SK-N-SH (cell line): ENCODE measurements at regions not wholly inside any gene's neighbourhood (a gene's known extent, or its start where the extent isn't known, plus 50 kb on each side); places are given as distances from the start of the nearest gene placed in this dataset.

Experiments used
- CTCF ChIA-PET: fragments of 300-600, 350-600 bp; formaldehyde crosslinking; extraction: SDS; loops from one replicate; lab custom pipeline; 2021; lab: Yijun Ruan, JAX
- POLR2A ChIA-PET: fragments of 350-600 bp; sonication (Branson Sonifier 250); formaldehyde crosslinking; extraction: SDS; loops from one replicate; lab custom pipeline; 2020; ENCODE audit warnings: antibody characterized with exemption, inconsistent platforms; lab: Yijun Ruan, JAX
- DNase-seq: peaks from one replicate; pipeline ENCODE4 v3.0.0; 2012
- H2AFZ ChIP-seq: fragments of 200-600 bp; sonication (generic); 2 replicates; pipeline ENCODE4 v1.8.1; 2016; ENCODE audit warnings: antibody characterized with exemption, mild to moderate bottlenecking, low read depth
- H3F3A ChIP-seq: fragments of 200-600 bp; sonication (generic); replicated peaks from 2 replicates; pipeline ENCODE3; 2016; ENCODE audit warnings: antibody characterized with exemption, mild to moderate bottlenecking; ENCODE audit not compliant: insufficient read depth
- H3K27ac ChIP-seq, 2 experiments: fragments of 200-500 bp in 1 of 2; fragments of 200-600 bp in 1 of 2; sonication (Bioruptor generic) in 1 of 2; sonication (generic), shearing (Covaris generic) in 1 of 2; 2 replicates each; pipeline versions ENCODE4 v1.5.1 to v1.6.1; 2014 to 2016; ENCODE audit warnings: low read depth in 2 of 2, inconsistent platforms in 1 of 2, low read length in 1 of 2, mild to moderate bottlenecking in 1 of 2, mixed read lengths in 1 of 2
- H3K27me3 ChIP-seq: fragments of 200-600 bp; sonication (generic), shearing (Covaris generic); 2 replicates; pipeline ENCODE4 v1.6.1; 2016; ENCODE audit warnings: mixed run types; ENCODE audit not compliant: insufficient read depth
- H3K36me3 ChIP-seq, 2 experiments: fragments of 200-500 bp in 1 of 2; fragments of 200-600 bp in 1 of 2; sonication (Bioruptor generic) in 1 of 2; sonication (generic) in 1 of 2; replicated peaks in 1 of 2; 2 replicates each; pipeline versions ENCODE3 to v1.5.1; 2014 to 2016; ENCODE audit warnings: low read length in 1 of 2, mild to moderate bottlenecking in 1 of 2; ENCODE audit not compliant: insufficient read depth in 2 of 2, control insufficient read depth in 1 of 2
- H3K4me1 ChIP-seq, 2 experiments: fragments of 200-500 bp in 1 of 2; fragments of 200-600 bp in 1 of 2; sonication (Bioruptor generic) in 1 of 2; sonication (generic), shearing (Covaris generic) in 1 of 2; 2 replicates each; pipeline versions ENCODE4 v1.5.1 to v1.6.1; 2014 to 2016; ENCODE audit warnings: low read depth in 1 of 2, low read length in 1 of 2, mixed run types in 1 of 2; ENCODE audit not compliant: insufficient read depth in 2 of 2, control insufficient read depth in 1 of 2
- H3K4me2 ChIP-seq: fragments of 200-600 bp; sonication (generic), shearing (Covaris generic); 2 replicates; pipeline ENCODE4 v1.6.1; 2017; ENCODE audit warnings: mixed run types
- H3K4me3 ChIP-seq, 2 experiments: fragments of 200-500 bp in 1 of 2; fragments of 200-600 bp in 1 of 2; sonication (Bioruptor generic) in 1 of 2; sonication (generic), shearing (Covaris generic) in 1 of 2; 2 replicates each; pipeline versions ENCODE4 v1.5.1 to v1.8.1; 2014 to 2016; ENCODE audit warnings: low read depth in 2 of 2, inconsistent platforms in 1 of 2, low read length in 1 of 2, mild to moderate bottlenecking in 1 of 2, mixed read lengths in 1 of 2, moderate library complexity in 1 of 2
- H3K79me2 ChIP-seq: fragments of 200-600 bp; sonication (generic); 2 replicates; pipeline ENCODE4 v1.8.1; 2017; ENCODE audit warnings: mild to moderate bottlenecking; ENCODE audit not compliant: insufficient read depth
- H3K9ac ChIP-seq: fragments of 200-600 bp; sonication (generic); 2 replicates; pipeline ENCODE4 v1.6.1; 2017; ENCODE audit warnings: mixed run types
- H3K9me2 ChIP-seq: fragments of 200-600 bp; sonication (generic); 2 replicates; pipeline ENCODE4 v1.6.1; 2017; ENCODE audit warnings: mixed run types
- H3K9me3 ChIP-seq: fragments of 200-600 bp; sonication (generic); 2 replicates; pipeline ENCODE4 v1.6.1; 2017; ENCODE audit warnings: mixed run types, mild to moderate bottlenecking, moderate library complexity
- H4K20me1 ChIP-seq: fragments of 200-600 bp; sonication (generic); 2 replicates; pipeline ENCODE4 v1.6.1; 2017; ENCODE audit warnings: mild to moderate bottlenecking, mixed run types; ENCODE audit not compliant: insufficient read depth
- CHD2 ChIP-seq: fragments of 150-350 bp; IDR thresholded peaks from 2 replicates; pipeline ENCODE4 v1.6.1; 2018; ENCODE audit warnings: low read length; ENCODE audit not compliant: partially characterized antibody
- EZH2phosphoT487 ChIP-seq: fragments of 200-600 bp; sonication (generic); IDR thresholded peaks from 2 replicates; pipeline ENCODE4 v1.6.1; 2017; ENCODE audit warnings: low read depth, mixed run types, mild to moderate bottlenecking, antibody characterized with exemption, moderate library complexity, borderline replicate concordance
- FOXM1 ChIP-seq: IDR thresholded peaks from 2 replicates; pipeline ENCODE4 v1.4.0; 2012; ENCODE audit warnings: low read depth, mild to moderate bottlenecking
- MXI1 ChIP-seq: IDR thresholded peaks from 2 replicates; pipeline ENCODE4 v1.6.1; 2012; ENCODE audit warnings: mild to moderate bottlenecking, low read depth, low read length, improper control_type of control experiment
- NFIC ChIP-seq: IDR thresholded peaks from 2 replicates; pipeline ENCODE4 v1.4.0; 2012; ENCODE audit warnings: borderline replicate concordance
- NRF1 ChIP-seq: IDR thresholded peaks from 2 replicates; pipeline ENCODE4 v1.6.1; 2012; ENCODE audit warnings: low read depth, mild to moderate bottlenecking, low read length
- PBX3 ChIP-seq: IDR thresholded peaks from 2 replicates; pipeline ENCODE4; 2012
- POLR2AphosphoS5 ChIP-seq: IDR thresholded peaks from 2 replicates; pipeline ENCODE4 v1.6.1; 2012; ENCODE audit warnings: low read depth, low read length
- SIN3A ChIP-seq: IDR thresholded peaks from 2 replicates; pipeline ENCODE4 v1.6.1; 2012; ENCODE audit warnings: low read depth, mild to moderate bottlenecking, low read length, moderate library complexity, borderline replicate concordance
- TAF1 ChIP-seq: IDR thresholded peaks from 2 replicates; pipeline ENCODE4 v1.6.1; 2012; ENCODE audit warnings: low read depth, mild to moderate bottlenecking, low read length, moderate library complexity, borderline replicate concordance
- ZBTB33 ChIP-seq: IDR thresholded peaks from 2 replicates; pipeline ENCODE4 v1.4.0; 2012; ENCODE audit warnings: low read depth, borderline replicate concordance
- WGBS: methylation state at CpG from one replicate; pipeline ENCODE4 v1.1.6; 2017; ENCODE audit warnings: low lambda C conversion rate; 5-methylcytosine and 5-hydroxymethylcytosine counted together
- TF ChIP-seq, protein P1 (sequence below): fragments of 150-350 bp; IDR thresholded peaks from 2 replicates; pipeline ENCODE4 v1.6.1; 2016; ENCODE audit warnings: mild to moderate bottlenecking, low read depth, low read length
- TF ChIP-seq, protein P2 (sequence below): IDR thresholded peaks from 2 replicates; pipeline ENCODE4 v1.4.0; 2012; ENCODE audit warnings: low read depth, borderline replicate concordance

DNA sequence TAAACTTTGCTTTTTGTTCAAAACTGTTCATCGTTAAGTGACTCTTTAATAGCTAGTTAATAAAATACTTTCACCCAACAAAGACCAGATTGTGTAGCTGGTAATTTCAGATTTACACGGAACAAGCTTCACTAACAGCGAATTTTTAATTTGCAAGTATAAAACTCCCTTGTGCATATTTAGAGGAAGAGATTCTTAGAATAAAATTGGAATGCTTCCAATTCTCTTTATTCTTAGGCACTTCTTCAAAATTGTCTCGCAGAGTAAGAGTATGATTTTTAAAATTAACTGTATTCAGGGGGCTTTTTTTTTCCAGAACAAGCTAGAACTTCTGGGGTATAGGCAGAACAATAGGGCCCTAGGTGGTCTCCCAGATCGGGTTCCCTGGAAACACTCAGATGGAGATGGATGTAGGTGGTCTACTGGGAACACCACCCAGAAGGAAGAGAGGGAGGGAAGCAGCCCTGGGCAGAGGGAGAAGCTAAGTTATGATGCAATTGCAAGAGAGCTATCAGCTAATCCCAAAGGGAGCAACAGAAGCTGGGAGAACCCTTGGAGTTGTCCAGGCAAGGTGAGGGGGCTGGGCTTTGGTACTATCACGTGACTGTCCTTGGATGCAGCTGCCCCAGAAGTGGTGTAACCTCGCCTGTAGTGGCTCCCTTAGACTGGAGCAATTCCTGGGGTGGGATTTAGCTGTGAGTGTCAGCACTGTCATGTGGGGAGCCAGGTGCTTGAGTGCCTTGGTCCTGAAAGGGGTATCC lies 151.7 kb upstream of the ASB18 start:
- whole genome bisulfite sequencing: 24% methylated on average over 7 of the region's 7 CpGs
- ChIA-PET POLR2A (no interaction called here), CTCF (no interaction called here)
- no peaks in the 10 kb centered on the region for H3K9me3 ChIP-seq
- no peak for DNase-seq
- no peak overlapping the region for H3K4me2 ChIP-seq
- H3K36me3 ChIP-seq: no peaks in the 10 kb centered on the region
- H3K27me3 ChIP-seq: no peaks in the 10 kb centered on the region
- no peaks in the 10 kb centered on the region for H3K79me2 ChIP-seq
- no peaks in the 10 kb centered on the region for H3K4me1 ChIP-seq
- H3K4me3 ChIP-seq: no peak overlapping the region
- no peak overlapping the region for H2AFZ ChIP-seq
- H3K27ac ChIP-seq: no peak overlapping the region
- no peaks in the 10 kb centered on the region for H4K20me1 ChIP-seq
- H3F3A ChIP-seq: no peaks in the 10 kb centered on the region
- no peak overlapping the region for H3K9ac ChIP-seq
- TF ChIP-seq, protein P1, sequence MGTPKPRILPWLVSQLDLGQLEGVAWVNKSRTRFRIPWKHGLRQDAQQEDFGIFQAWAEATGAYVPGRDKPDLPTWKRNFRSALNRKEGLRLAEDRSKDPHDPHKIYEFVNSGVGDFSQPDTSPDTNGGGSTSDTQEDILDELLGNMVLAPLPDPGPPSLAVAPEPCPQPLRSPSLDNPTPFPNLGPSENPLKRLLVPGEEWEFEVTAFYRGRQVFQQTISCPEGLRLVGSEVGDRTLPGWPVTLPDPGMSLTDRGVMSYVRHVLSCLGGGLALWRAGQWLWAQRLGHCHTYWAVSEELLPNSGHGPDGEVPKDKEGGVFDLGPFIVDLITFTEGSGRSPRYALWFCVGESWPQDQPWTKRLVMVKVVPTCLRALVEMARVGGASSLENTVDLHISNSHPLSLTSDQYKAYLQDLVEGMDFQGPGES: no peak
- TF ChIP-seq NRF1: no peak
- no peak for TF ChIP-seq PBX3
- TF ChIP-seq, protein P2, sequence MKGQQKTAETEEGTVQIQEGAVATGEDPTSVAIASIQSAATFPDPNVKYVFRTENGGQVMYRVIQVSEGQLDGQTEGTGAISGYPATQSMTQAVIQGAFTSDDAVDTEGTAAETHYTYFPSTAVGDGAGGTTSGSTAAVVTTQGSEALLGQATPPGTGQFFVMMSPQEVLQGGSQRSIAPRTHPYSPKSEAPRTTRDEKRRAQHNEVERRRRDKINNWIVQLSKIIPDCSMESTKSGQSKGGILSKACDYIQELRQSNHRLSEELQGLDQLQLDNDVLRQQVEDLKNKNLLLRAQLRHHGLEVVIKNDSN: no peak
- no peak for TF ChIP-seq FOXM1
- TF ChIP-seq MXI1: no peak
- TF ChIP-seq ZBTB33: no peak
- TF ChIP-seq TAF1: no peak
- no peak for TF ChIP-seq CHD2
- no peak for TF ChIP-seq NFIC
- TF ChIP-seq POLR2AphosphoS5: no peak
- no peak for TF ChIP-seq EZH2phosphoT487
- no peak for TF ChIP-seq SIN3A
- TF ChIP-seq, all 33 proteins: peak for 0
- H3K9me2 ChIP-seq: no peaks in the 10 kb centered on the region
